SK-N-SH (cell line): ENCODE measurements at regions not wholly inside any gene's neighbourhood (a gene's known extent, or its start where the extent isn't known, plus 50 kb on each side); places are given as distances from the start of the nearest gene placed in this dataset.

Experiments
- CTCF ChIP-seq: fragments of 200-600 bp; sonication (generic); IDR thresholded peaks from 2 replicates; pipeline ENCODE4 v1.6.1; 2017; ENCODE audit warnings: antibody characterized with exemption, mild to moderate bottlenecking, moderate library complexity
- EZH2phosphoT487 ChIP-seq: fragments of 200-600 bp; sonication (generic); IDR thresholded peaks from 2 replicates; pipeline ENCODE4 v1.6.1; 2017; ENCODE audit warnings: low read depth, mixed run types, mild to moderate bottlenecking, antibody characterized with exemption, moderate library complexity, borderline replicate concordance
- GABPA ChIP-seq: IDR thresholded peaks from 2 replicates; pipeline ENCODE4 v1.4.0; 2012; ENCODE audit warnings: low read depth, mild to moderate bottlenecking
- POLR2AphosphoS5 ChIP-seq: IDR thresholded peaks from 2 replicates; pipeline ENCODE4 v1.6.1; 2012; ENCODE audit warnings: low read depth, low read length
- RCOR1 ChIP-seq: fragments of 150-350 bp; IDR thresholded peaks from 2 replicates; pipeline ENCODE4 v1.6.1; 2017; ENCODE audit warnings: antibody characterized with exemption, low read length
- REST ChIP-seq: IDR thresholded peaks from 2 replicates; pipeline ENCODE4 v1.6.1; 2012; ENCODE audit warnings: mild to moderate bottlenecking, low read depth, low read length, moderate library complexity
- SMC3 ChIP-seq: IDR thresholded peaks from 2 replicates; pipeline ENCODE4 v1.6.1; 2012; ENCODE audit warnings: low read depth, low read length, improper control_type of control experiment
- USF2 ChIP-seq: fragments of 150-350 bp; IDR thresholded peaks from 2 replicates; pipeline ENCODE4 v1.6.1; 2017; ENCODE audit warnings: antibody characterized with exemption, low read length, low read depth, borderline replicate concordance
- YY1 ChIP-seq: IDR thresholded peaks from 2 replicates; pipeline ENCODE4 v1.4.0; 2012; ENCODE audit warnings: low read depth, mild to moderate bottlenecking

- TF ChIP-seq EZH2phosphoT487 (no peak), CTCF (no peak), REST (no peak), POLR2AphosphoS5 (no peak), GABPA (no peak), USF2 (no peak), SMC3 (no peak), RCOR1 (no peak), YY1 (no peak)
Measured at GRCh38 chr3:5295191-5295690, 107.7 kb downstream of the EDEM1 start.
